T-helper 2 cell treated with Interferon-gamma antibody and Interleukin-4, amounts not matched to agents 5 μg/mL and 100 μg/mL, for 36 hours (primary cell): ENCODE measurements at regions not wholly inside any gene's neighbourhood (a gene's known extent, or its start where the extent isn't known, plus 50 kb on each side); places are given as distances from the start of the nearest gene placed in this dataset.
"Not testable (repeated sequence)": the region's sequence is repeated elsewhere in the genome, so short reads cannot be mapped to it uniquely, and the experiment has no call there.

Experiments
- DNase-seq: peaks from one replicate; pipeline ENCODE4 v3.0.0; 2021; ENCODE audit warnings: low spot score
- H3K27ac Mint-ChIP-seq: one replicate; pipeline ENCODE4 v1.8.0; 2021; ENCODE audit warnings: mild to moderate bottlenecking, mixed read lengths
- H3K27me3 Mint-ChIP-seq: one replicate; pipeline ENCODE4 v1.8.0; 2021; ENCODE audit warnings: low read depth, mixed read lengths
- H3K36me3 Mint-ChIP-seq: one replicate; pipeline ENCODE4 v1.8.0; 2021; ENCODE audit warnings: low read depth, mixed read lengths
- H3K4me1 Mint-ChIP-seq: one replicate; pipeline ENCODE4 v1.8.0; 2021; ENCODE audit warnings: low read depth, mixed read lengths
- H3K4me3 Mint-ChIP-seq: one replicate; pipeline ENCODE4 v1.8.0; 2022; ENCODE audit warnings: mild to moderate bottlenecking, moderate library complexity, mixed read lengths
- H3K9me3 Mint-ChIP-seq: one replicate; pipeline ENCODE4 v1.8.0; 2021; ENCODE audit warnings: mixed read lengths

DNA sequence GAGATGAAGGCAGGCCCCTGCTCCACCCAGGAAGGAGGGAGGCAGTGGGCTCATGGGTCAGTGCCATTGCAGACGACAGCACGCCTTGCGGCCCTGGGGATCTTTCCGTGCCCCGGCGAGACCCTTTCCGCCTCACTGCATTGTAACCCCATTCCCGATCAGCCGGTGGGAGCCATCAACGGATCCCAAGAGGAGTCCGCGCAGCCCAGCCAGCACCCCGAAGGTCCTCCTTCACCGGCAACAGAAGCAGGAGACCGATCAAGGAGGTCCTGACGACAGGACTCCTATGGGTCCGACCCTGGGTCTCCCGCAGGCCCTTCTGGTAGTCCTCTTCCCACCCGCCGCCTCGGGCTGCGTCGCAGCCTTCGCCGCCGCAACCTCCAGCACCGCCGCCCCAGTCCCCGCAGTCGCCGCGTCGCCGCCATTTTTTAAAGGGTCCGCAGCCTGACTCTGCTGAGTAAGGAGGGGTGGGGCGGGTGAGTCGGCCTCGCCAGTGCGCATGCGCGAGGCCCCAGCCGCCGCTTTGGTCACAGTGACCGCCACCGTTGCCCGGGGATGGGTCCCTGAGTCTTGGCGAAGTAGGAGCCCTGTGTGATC, 1417.0 kb upstream of the PCDH10 start:
- H3K27me3 Mint-ChIP-seq, H3K4me3 Mint-ChIP-seq, DNase-seq, H3K27ac Mint-ChIP-seq, H3K9me3 Mint-ChIP-seq, H3K36me3 Mint-ChIP-seq, H3K4me1 Mint-ChIP-seq: not testable (repeated sequence)

GRCh38 chr4:131734321-131734720, 1414.8 kb upstream of the PCDH10 start:
- H3K27me3 Mint-ChIP-seq, H3K4me3 Mint-ChIP-seq, H3K36me3 Mint-ChIP-seq, H3K27ac Mint-ChIP-seq, DNase-seq, H3K9me3 Mint-ChIP-seq, H3K4me1 Mint-ChIP-seq: not testable (repeated sequence)

DNA sequence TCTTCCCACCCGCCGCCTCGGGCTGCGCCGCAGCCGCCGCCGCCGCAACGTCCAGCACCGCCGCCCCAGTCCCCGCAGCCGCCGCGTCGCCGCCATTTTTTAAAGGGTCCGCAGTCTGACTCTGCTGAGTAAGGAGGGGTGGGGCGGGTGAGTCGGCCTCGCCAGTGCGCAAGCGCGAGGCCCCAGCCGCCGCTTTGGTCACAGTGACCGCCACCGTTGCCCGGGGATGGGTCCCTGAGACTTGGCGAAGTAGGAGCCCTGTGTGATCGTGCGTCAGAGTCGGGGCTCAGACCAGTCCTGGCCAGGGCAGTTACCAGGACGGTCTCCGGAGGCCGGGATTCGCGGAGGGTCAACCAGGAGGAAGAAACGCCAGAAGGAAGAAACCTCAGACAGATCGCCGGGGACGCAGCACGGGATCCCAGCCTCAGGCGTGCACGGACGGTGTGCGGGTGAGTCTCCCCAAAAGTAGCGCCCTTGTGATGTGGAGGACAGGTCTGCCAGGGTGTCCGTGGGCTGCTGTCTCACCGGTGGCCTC, 1414.2 kb upstream of the PCDH10 start:
- H3K36me3 Mint-ChIP-seq, H3K9me3 Mint-ChIP-seq, DNase-seq, H3K4me1 Mint-ChIP-seq, H3K27ac Mint-ChIP-seq, H3K27me3 Mint-ChIP-seq, H3K4me3 Mint-ChIP-seq: not testable (repeated sequence)

- H3K4me1 Mint-ChIP-seq, H3K9me3 Mint-ChIP-seq, H3K4me3 Mint-ChIP-seq, H3K36me3 Mint-ChIP-seq, DNase-seq, H3K27ac Mint-ChIP-seq, H3K27me3 Mint-ChIP-seq: not testable (repeated sequence)
Observed at GRCh38 chr4:131738991-131739390, 1410.1 kb upstream of the PCDH10 start.

GRCh38 chr4:131741836-131742235, 1407.3 kb upstream of the PCDH10 start:
- not testable (repeated sequence) for H3K9me3 Mint-ChIP-seq, H3K27me3 Mint-ChIP-seq, H3K27ac Mint-ChIP-seq, H3K4me3 Mint-ChIP-seq, DNase-seq, H3K4me1 Mint-ChIP-seq, H3K36me3 Mint-ChIP-seq

DNA sequence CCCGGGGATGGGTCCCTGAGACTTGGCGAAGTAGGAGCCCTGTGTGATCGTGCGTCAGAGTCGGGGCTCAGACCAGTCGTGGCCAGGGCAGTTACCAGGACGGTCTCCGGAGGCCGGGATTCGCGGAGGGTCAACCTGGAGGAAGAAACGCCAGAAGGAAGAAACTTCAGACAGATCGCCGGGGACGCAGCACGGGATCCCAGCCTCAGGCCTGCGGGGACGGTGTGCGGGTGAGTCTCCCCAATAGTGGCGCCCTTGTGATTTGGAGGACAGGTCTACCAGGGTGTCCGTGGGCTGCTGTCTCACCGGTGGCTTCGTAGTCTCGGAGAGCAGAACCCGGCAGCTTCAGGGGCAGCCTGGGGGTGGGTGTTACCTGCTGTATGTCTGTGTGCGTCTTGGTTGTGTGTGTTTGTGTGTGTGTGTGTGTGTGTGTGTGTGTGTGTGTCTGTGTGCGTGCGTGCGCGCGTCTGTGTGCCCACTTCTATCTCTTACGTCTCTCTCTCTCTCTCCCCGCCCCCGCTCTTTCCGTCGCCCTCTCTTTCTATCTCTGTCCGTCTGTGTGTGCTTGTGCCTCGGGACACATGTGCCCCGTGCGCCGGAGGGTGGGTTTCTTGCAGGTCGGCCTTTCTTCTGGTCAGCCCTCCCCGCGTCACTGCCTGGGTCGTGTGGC, 1406.4 kb upstream of the PCDH10 start:
- not testable (repeated sequence) for H3K27me3 Mint-ChIP-seq, H3K36me3 Mint-ChIP-seq, DNase-seq, H3K9me3 Mint-ChIP-seq, H3K4me3 Mint-ChIP-seq, H3K27ac Mint-ChIP-seq, H3K4me1 Mint-ChIP-seq

DNA sequence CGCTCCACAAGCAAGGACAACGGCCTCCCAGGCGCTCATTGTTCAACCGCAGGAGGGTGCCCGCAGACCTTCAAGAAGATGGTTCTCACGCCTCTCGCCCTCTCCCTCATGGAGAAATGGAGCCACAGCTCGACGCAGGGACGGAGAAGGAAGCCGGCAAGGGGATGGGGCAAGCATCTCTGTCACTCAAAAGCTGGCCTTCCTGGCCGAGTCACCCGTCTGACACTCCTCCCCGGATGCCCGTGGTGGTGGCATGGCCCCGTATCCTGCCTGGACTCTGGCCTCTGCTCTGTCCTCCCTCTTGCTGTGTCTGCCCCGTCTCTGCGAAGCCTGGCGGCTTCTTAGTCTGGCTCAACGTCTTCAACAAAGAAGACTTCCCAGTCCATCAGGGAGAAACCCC, 1405.7 kb upstream of the PCDH10 start:
- H3K27ac Mint-ChIP-seq, H3K4me1 Mint-ChIP-seq, H3K36me3 Mint-ChIP-seq, H3K9me3 Mint-ChIP-seq, H3K27me3 Mint-ChIP-seq, DNase-seq, H3K4me3 Mint-ChIP-seq: not testable (repeated sequence)

GRCh38 chr4:131747203-131747602, 1401.9 kb upstream of the PCDH10 start:
- H3K36me3 Mint-ChIP-seq, H3K27me3 Mint-ChIP-seq, H3K4me3 Mint-ChIP-seq, H3K4me1 Mint-ChIP-seq, H3K9me3 Mint-ChIP-seq, DNase-seq, H3K27ac Mint-ChIP-seq: not testable (repeated sequence)

DNA sequence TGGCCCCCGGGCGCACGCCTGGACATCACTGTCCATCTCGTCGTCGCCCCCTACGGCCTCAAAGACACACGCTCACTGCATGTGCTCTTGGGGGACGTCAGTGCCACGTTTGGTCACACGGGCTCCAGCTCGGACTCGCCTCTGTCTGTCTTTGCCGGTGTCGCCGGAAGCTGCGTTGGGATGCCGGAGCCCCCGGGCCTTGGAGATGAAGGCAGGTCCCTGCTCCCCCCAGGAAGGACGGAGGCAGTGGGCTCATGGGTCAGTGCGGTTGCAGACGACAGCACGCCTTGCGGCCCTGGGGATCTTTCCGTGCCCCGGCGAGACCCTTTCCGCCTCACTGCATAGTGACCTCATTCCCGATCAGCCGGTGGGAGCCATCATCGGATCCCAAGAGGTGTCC, 1399.9 kb upstream of the PCDH10 start:
- H3K4me1 Mint-ChIP-seq, H3K27me3 Mint-ChIP-seq, H3K27ac Mint-ChIP-seq, H3K9me3 Mint-ChIP-seq, H3K4me3 Mint-ChIP-seq, DNase-seq, H3K36me3 Mint-ChIP-seq: not testable (repeated sequence)

DNA sequence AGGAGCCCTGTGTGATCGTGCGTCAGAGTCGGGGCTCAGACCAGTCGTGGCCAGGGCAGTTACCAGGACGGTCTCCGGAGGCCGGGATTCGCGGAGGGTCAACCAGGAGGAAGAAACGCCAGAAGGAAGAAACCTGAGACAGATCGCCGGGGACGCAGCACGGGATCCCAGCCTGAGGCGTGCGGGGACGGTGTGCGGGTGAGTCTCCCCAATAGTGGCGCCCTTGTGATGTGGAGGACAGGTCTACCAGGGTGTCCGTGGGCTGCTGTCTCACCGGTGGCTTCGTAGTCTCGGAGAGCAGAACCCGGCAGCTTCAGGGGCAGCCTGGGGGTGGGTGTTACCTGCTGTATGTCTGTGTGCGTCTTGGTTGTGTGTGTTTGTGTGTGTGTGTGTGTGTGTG, 1399.1 kb upstream of the PCDH10 start:
- not testable (repeated sequence) for H3K4me1 Mint-ChIP-seq, H3K36me3 Mint-ChIP-seq, H3K27me3 Mint-ChIP-seq, H3K27ac Mint-ChIP-seq, H3K4me3 Mint-ChIP-seq, DNase-seq, H3K9me3 Mint-ChIP-seq

DNA sequence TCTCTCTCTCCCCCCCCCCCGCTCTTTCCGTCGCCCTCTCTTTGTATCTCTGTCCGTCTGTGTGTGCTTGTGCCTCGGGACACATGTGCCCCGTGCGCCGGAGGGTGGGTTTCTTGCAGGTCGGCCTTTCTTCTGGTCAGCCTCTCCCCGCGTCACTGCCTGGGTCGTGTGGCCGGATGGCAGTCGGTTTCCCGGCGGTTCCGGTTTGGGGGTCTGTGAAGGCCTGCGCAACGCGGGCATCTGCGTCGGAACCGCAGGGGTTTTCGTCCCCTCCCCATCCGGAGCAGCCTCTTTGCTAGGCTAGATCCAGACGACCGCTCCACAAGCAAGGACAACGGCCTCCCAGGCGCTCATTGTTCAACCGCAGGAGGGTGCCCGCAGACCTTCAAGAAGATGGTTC, 1398.6 kb upstream of the PCDH10 start:
- not testable (repeated sequence) for H3K27ac Mint-ChIP-seq, H3K4me1 Mint-ChIP-seq, H3K9me3 Mint-ChIP-seq, H3K36me3 Mint-ChIP-seq, H3K4me3 Mint-ChIP-seq, H3K27me3 Mint-ChIP-seq, DNase-seq

GRCh38 chr4:131762234-131762633, 1386.9 kb upstream of the PCDH10 start:
- not testable (repeated sequence) for H3K36me3 Mint-ChIP-seq, H3K27ac Mint-ChIP-seq

GRCh38 chr4:131764730-131765129, 1384.4 kb upstream of the PCDH10 start:
- DNase-seq: no peak
- Mint-ChIP-seq H3K4me1 (no peaks in the 10 kb centered on the region), H3K4me3 (no peak overlapping the region), H3K27ac (no peak overlapping the region), H3K9me3 (peaks cover 6% of the 10 kb centered on the region), H3K27me3 (no peaks in the 10 kb centered on the region), H3K36me3 (no peaks in the 10 kb centered on the region)

More at GRCh38 chr4:131762234-131762633, 1386.9 kb upstream of the PCDH10 start:
- not testable (repeated sequence) for H3K4me1 Mint-ChIP-seq, H3K4me3 Mint-ChIP-seq, DNase-seq, H3K27me3 Mint-ChIP-seq, H3K9me3 Mint-ChIP-seq

GRCh38 chr4:131774382-131774781, 1374.7 kb upstream of the PCDH10 start:
- H3K4me1 Mint-ChIP-seq, H3K4me3 Mint-ChIP-seq, H3K27ac Mint-ChIP-seq, H3K36me3 Mint-ChIP-seq, DNase-seq, H3K9me3 Mint-ChIP-seq, H3K27me3 Mint-ChIP-seq: not testable (repeated sequence)

GRCh38 chr4:131810565-131810964, 1338.5 kb upstream of the PCDH10 start:
- H3K4me3 Mint-ChIP-seq, H3K4me1 Mint-ChIP-seq, H3K36me3 Mint-ChIP-seq, DNase-seq, H3K27ac Mint-ChIP-seq, H3K9me3 Mint-ChIP-seq, H3K27me3 Mint-ChIP-seq: not testable (repeated sequence)
